GM18499 (cell line): ENCODE measurements at regions not wholly inside any gene's neighbourhood (a gene's known extent, or its start where the extent isn't known, plus 50 kb on each side); places are given as distances from the start of the nearest gene placed in this dataset.
"Not testable (repeated sequence)": the region's sequence is repeated elsewhere in the genome, so short reads cannot be mapped to it uniquely, and the experiment has no call there.

Experiments used
- ATAC-seq: cut with Tn5 transposase; IDR thresholded peaks from one replicate; pipeline ENCODE4 v1.9.1; 2021; ENCODE audit warnings: moderate number of reproducible peaks; ENCODE audit not compliant: insufficient read depth, unreplicated experiment

DNA sequence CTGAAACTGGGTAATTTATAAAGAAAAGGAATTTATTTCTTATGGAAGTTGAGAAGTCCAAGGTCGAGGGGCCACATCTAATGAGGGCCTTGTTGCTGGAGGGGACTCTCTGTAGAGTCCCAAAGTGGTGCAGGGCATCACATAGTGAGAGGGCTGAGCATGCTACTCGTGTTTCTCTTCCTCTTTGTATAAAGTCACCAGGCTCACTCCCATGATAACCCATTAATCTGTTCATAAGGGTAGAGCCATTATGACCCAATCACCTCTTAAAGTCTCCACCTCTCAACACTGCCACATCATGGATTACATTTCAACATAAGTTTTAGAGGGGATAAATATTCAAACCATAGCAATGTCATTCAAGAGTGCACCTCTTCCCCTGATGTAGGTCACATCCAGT lies 79.1 kb upstream of the ATP2B1 start:
- no peak for ATAC-seq

DNA sequence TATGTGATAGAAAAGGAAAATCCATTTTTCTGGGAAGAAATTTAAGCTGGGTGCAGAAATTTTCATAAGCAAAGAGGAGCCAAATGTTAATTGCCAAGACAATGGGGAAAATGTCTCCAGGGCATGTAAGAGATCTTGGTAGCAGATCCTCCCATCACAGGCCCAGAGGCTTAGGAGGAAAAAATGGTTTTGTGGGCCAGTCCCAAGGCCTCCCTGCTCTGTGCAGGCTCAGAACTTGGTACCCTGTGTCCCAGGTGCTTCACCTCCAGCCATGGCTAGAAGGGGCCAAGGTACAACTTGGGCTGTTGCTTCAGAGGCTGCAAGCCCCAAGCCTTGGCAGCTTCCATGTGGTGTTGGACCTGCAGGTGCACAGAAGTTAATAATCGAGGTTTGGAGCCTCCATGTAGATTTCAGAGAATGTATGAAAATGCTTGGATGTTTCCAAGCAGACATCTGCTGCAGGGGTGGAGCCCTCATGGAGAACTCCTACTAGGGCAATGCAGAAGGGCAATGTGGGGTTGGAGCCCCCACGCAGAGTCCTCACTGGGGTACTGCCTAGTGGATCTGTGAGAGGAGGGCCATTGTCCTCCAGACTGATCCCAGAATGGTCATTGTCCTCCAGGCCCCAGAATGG lies 77.7 kb upstream of the ATP2B1 start:
- ATAC-seq = no peak

DNA sequence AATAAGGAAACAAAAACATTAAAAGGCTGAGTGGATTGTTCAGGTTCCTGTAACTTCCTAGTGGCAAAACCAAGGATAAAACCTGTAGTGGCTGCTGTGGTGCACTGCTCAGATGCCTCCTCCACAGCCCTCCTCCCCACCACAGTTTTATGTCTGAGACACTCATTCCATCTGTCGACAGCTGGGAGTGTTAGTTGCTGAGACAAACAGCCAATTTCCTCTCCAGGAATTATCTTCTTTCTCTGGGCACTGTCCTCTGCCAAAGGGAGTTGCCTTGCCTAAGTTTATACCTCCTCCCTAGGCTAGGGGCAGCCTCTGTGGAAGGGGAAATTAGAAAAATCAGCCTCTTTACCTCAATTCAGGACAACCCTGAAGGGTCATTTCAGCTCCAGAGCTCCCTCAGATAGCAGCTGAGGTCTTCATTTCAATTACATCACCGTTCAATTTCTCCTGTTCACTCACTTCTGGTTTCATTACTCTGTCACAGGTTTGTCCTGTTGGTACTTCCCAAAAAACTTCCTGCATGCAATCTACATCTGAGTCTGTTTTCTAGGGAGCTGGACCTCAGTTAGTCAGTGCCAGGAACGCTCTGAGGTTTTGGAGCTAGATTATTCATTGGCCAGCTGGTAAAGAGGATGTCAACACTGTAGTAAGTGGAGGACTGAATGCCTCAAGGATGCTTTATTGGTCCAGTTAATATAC lies 74.9 kb upstream of the ATP2B1 start:
- no peak for ATAC-seq

DNA sequence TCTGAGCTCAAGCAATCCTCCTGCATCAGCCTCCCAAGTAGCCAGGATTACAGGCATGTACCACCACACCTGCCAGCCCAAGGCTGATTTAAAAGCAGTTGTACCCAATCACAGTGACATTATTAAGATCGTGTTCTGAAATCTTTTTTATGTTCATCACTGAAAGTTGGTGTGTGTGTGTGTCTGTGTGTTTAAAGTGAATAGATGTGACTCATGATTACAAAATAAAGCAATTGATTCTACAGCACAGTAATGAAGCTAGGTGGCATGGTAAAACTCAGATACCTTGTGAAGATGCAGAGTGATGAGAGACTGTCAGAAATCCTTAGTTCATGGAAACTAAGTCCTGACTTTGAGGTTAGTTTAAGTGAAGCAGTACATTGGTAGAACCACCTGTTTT lies 74.2 kb upstream of the ATP2B1 start:
- ATAC-seq = no peak

DNA sequence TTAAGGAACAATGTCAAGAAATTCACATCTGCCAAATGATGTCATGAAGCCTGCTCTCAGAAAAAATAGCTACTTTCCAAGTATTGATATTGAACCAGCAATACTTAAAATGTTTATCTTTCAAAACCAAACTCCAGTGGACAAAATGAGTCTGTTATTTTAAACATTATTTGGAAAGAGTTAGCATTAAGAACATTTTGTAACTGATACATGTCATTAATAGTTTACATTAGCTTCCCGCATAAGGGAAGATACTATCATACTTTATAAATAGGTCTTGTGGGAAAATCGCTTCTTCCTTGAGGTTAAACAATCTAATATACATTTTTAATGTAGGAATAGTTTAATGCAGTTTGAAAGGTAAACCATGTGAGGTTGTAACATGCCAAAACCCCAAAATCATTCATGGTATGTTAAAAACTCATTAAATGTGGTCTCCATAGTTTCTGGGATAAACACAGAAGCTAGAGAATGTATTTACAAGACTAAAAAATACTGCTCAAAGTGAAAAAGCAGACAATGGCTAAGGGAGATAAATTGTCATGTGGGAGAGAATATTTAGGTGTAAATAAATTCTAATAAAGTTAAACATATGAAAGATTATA lies 73.4 kb upstream of the ATP2B1 start:
- ATAC-seq = no peak

DNA sequence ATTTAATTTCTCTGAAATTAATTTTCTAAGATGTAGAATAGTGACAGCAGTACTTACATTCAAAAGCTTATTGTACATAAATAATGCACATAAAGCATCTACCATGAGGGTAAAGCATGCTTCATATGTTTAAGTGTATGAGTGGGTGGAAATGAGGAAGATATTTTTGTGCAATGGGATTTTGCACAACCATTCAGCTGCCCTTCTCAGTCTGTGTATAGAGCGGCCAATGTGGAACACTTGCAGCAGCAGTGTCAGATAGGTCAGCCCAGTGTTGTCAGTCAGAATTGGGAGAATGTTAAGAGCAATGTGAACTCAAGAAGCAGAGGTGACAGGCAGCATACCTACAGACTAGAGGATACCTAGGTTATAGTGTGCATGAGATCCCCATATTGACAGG lies 72.5 kb upstream of the ATP2B1 start:
- ATAC-seq = no peak

DNA sequence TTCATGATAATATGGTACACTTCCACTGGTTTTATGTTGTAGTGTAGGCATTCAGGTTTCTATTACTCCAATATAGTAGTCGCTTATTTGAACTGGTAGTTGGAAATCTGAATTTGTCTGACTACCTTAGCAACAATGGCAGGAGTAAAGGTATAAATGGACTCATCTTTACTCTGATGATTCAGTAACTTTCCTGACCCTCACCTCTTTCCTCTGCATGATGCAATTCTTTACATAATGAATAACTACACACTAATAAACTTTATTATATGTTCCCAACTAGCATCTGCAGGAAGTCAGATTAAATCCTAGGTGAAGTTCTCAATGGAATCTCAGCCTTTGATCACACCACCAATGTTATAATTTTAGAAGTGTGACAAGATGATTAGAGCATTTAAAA lies 70.5 kb upstream of the ATP2B1 start:
- ATAC-seq = no peak

DNA sequence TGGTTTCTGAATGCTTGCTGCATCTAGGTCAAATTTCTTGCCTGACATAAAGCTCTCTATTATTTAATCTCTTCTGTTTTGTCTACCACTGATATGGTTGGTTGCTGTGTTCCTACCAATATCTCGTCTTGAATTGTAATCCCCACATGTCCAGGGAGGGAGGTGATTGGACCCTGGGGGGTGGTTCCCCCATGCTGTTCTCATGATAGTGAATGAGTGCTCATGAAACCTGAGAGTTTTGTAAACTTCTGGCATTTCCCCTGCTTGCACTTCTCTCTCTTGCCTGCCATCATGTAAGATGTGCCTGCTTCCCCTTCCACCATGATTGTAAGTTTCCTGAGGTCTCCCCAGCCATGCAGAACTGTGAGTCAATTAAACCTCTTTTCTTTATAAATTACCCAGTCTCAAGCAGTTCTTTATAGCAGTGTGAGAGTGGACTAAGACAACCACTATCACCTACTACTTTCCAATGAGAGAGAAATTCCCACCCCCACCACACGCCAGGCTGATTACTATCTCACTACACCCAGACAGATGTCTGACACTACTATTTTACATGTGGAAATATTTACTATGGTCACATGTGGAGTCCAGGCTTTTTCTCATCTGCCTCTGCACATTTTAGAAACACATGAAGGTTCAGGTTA lies 69.2 kb upstream of the ATP2B1 start:
- ATAC-seq = no peak

DNA sequence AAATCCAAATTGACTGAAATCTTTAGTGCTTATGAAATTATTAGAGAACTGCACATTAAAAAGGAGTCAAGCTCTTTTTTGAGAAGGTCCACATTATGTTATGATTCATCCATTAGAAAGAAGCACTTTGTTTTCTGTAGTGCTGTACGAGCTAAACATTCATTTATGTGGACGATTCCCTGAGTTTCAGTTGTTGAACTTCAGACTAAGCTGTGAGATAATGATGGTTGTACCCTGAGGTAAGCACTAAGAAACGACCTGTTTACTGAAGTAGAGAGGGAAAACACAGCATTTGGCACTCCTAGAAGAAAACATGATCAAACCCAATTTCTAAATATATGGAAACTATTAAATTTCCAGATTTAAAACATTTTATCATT lies 67.3 kb upstream of the ATP2B1 start:
- ATAC-seq = no peak

DNA sequence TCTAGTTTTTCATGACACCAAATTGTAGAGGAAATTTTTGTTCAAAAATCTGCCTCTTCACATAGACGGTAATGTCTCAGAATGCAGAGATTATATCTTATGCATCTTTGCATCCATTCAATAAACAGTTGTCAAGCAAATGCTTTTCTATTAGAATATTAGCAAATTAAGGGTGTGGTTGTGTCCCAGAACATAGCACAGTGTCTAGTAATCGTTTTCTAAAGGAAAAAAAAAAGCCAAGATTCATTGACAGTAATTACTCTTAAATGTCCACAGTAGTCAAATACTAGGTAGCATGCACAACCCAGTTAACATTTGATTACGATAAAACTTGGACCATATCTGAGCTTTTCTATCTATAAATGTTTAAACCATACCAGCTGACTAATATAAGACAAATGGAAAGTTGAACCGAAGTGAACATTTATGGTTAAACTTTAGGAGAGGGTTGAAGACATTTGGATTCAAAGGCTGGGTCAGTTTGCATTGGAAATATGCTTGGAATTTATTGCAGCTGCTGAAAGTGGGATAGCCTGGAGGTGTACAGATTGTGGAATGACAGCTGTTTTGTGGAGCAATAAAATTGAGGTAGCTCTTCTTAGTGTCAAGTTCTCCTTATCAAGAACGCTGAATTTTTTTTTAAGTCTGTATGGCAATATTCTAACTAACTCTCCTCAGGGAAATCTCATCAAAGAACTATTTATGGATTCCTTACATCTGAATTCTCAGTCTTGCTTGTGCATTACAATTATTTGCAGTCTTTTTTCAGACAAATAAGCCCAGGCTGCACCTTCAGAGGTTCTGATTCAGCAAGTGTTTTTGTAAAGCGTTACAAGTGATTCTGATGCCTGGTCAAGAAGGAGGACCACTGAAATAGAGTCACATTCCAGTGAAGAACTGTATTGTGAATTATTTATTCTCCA lies 66.7 kb upstream of the ATP2B1 start:
- no peak for ATAC-seq

DNA sequence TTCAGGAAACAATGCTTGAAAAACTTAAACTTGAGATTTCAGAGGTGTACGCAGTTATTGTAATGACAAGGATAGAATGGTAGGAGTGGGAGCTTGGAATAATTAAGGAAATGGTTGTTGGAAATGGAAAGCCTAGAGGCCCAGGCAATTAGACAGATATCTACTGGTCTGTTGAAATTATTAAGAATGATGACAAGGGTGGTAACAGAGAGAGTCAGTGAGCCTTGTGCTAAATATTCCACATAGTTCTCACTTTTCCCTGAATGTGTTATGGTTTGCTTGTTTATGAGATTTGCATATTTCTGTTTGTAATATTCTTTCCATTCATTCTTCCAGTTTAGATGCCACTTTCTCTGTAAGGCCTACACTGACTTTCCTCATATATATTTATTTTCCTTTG lies 66.0 kb upstream of the ATP2B1 start:
- ATAC-seq = no peak

DNA sequence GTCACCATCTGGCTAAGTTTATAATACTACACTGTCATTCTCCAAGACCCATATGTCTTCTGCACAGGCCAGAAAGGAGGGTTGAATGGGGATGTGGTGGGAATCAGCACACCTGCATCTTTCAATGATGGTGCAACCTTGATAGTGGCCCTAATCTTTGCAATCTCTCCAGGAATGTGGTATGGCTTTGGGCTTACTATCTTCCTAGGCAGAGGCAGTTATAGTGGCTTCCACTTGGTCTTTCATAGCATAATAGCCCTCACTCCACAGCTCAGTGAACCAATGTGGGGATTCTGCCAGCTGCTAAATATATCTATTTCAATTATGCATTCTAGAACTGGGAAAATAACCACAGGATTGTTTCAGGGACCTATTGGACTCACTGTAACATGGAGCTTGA lies 61.8 kb upstream of the ATP2B1 start:
- ATAC-seq = no peak

DNA sequence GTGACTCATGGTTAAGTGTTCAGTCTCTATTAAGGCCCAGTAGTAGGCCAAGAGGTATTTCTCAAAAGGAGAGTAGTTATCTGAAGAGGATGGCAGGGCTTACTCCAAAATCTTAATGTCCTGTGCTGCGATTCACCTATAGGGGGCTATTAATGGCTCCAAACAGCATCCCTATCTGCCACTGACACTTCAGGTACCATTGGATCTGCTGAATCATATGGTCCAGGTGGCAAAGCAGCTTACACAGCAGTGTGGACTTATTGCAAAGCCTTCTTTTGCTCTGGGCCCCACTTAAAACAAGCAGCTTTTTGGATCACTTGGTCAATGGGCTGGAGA lies 60.8 kb upstream of the ATP2B1 start:
- no peak for ATAC-seq

DNA sequence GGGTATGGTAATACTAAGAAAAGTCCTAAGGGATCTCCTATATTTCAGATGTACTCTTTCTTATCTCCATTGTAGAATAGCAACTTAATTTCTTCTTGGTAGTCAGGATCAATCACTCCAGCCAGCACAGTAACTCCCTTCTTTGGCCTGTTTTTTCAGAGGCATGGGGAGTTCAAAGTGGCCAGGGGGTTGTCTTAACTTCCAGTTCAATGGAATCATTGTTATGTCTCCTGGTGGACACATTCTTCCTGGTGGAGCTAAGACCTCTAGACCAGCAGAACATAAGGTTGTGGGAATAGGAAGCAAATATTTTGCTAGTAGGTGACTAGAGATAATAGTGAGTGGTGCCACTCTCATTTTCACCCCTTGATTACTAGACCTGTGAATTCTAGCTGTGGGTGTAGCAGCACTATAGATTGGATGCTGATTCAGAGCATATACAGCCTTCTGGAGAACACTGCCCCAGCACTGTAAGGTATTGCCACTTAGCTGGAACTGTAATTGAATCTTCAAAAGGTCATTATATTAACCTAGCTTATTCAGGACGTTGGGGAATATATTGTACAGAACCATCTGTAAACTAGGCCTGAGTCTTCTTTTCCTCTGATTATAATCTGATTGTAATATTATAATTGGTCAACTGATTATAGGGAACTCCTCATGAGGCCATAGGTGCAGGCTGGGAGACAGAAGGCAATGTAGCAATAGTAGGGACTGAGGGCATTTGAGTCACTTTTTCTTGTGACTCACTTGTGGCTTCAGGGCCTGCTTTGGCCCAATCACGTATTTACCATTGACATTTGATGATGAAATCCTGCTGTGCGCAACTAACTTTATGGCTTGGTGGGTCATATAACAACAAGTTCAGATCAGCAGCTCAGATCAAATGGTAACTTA lies 60.2 kb upstream of the ATP2B1 start:
- ATAC-seq = no peak

DNA sequence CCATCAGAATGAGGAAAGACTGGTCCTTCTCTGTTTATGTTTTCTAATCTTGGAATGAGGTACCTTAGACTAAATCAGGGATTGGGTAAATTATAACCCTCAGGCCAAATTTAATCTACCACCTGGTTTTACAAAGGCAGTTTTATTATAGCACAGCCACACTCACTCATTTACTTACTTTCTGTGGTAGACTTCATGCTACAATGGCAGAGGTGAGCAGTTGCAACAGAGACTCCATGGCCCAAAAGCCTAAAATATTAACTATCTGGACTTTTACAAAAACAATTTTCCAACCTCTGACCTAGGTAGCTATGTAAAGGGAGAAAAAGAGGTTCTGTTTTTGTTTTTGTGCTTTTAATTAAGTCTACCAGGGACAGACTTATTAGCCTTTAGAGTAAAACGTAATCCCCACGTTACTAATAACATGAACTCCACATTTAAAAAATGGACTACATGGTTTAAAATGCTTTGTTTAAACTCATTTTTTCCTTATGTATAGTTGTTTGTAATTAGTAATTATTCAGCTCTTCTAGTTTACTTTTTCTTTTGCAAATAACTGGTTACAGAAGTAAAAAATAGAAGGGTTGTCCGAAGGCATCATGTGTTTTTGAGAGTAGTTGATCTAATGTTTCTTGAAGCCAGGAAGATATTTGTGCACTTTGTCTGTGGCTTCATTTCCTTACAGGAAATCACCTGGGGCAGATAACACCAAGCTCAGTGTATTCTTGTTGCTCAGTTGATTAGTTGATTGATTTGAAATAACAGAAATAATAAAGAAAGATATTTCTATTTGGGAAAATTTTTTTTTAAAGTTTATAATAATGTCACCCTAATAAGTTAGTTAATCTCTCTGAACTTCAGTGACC lies 57.6 kb upstream of the ATP2B1 start:
- peak; percentile 74 for ATAC-seq

DNA sequence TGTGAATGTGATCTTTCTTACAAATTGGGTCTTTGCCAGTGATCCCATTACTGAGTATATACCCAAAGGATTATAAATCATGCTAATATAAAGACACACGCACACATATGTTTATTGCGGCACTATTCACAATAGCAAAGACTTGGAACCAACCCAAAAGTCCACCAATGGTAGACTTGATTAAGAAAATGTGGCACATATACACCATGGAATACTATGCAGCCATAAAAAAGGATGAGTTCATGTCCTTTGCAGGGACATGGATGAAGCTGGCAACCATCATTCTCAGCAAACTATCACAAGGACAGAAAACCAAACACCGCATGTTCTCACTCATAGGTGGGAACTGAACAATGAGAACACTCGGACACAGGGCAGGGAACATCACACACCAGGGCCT lies 55.5 kb upstream of the ATP2B1 start:
- not testable (repeated sequence) for ATAC-seq

DNA sequence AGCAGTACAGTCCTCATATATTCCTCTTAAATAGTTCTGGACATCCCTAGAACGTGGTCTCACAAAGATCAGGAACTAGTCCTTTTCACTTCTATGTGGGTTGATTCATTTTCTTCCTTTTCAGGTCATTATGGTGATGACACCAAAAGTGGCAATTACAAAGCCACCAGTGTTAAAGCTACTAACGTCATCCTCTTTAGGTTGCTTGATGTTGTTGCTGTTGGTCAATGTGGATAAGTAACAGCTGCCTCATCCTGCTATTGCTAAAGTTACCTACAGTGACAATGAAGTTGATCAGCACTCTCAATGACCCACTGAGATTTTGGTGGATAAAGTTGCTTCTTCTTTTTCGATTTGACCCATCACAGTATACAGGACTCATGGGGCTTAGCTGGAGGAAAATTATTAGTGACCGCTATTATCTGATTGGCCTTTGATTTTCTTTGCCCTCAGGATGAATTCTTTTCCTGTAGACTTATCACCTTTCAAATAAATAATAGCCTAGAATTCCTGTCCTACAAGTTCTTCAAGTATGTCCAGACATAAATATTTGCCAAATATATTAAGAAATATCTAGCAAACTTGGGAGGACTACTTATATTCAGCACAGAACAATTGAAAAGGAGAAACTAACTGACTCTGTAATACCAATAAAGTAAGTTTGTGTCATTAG lies 54.0 kb upstream of the ATP2B1 start:
- ATAC-seq = no peak

DNA sequence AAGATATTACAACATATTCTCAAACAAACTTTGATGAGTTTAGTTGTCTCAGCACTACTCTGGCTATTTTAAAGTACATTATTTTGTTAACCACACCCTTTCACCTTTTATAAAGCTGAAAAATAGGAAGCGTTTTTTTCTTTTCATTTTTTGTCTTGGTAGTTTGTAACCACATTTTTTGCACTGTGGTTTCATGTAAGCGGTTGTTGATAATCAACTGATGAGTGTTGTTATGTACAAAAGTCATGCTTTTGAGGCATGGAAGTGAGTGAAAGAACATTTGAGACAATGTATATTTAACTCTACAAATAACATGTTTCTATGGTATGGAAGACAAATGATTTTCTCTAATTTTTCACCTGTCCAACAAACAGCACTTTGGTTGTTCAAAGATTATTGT lies 52.1 kb upstream of the ATP2B1 start:
- ATAC-seq = no peak
